Dermis microvascular lymphatic vessel endothelial cell (primary cell): ENCODE measurements at regions not wholly inside any gene's neighbourhood (a gene's known extent, or its start where the extent isn't known, plus 50 kb on each side); places are given as distances from the start of the nearest gene placed in this dataset.
"Not testable (repeated sequence)": the region's sequence is repeated elsewhere in the genome, so short reads cannot be mapped to it uniquely, and the experiment has no call there.

Experiments used
- DNase-seq, 2 donors: peaks; one replicate each; pipeline versions ENCODE4 v3.0.0 to v3.0.0-alpha.2; 2010; ENCODE audit warnings: low read depth in 2 of 2

- DNase-seq = no peak
These were observed 164.5 kb upstream of the AGR3 start for GRCh38 chr7:17046259-17046658.

GRCh38 chr7:17046666-17047065, 164.9 kb upstream of the AGR3 start:
- DNase-seq = no peak

DNA sequence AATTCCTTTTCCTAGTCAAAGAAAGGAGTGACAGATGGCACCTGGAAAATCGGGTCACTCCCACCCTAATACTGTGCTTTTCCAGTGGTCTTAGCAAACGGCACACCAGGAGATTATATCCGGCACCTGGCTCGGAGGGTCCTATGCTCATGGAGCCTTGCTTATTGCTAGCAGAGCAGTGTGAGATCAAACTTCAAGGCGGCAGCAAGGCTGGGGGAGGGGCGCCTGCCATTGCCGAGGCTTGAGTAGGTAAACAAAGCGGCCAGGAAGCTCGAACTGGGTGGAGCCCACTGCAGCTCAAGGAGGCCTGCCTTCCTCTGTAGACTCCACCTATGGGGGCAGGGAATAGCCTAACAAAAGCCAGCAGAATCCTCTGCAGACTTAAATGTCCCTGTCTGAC, 171.4 kb upstream of the AGR3 start:
- DNase-seq = not testable (repeated sequence)

- DNase-seq = no peak
These were observed 172.4 kb upstream of the AGR3 start for GRCh38 chr7:17054206-17054605.

GRCh38 chr7:17054836-17055235, 173.1 kb upstream of the AGR3 start:
- no peak for DNase-seq

DNA sequence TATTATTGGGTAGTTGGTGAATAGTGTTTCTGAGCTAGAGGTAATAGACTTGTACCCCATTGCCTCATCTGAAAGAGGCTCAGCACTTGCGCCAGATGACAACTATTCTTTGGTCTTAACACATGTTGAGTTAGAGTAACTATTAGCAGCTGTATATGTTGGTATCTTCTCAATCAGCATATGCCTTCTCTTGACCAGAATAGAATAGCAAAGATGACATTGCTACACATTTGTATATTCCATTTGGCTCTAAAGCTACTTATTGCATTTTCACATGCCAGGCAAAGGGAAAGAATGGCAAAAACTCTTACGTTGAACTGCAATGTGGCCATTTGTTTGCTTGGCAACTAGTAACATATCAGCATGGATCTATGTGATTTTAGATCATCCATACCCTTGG, 173.8 kb upstream of the AGR3 start:
- no peak for DNase-seq

- no peak for DNase-seq
These were observed 174.8 kb upstream of the AGR3 start for GRCh38 chr7:17056491-17057142.

GRCh38 chr7:17057143-17057509, 175.3 kb upstream of the AGR3 start:
- no peak for DNase-seq

- peak in 1 of 2 donors; percentile 66 for DNase-seq
These were observed 176.8 kb upstream of the AGR3 start for GRCh38 chr7:17058568-17058967.

DNA sequence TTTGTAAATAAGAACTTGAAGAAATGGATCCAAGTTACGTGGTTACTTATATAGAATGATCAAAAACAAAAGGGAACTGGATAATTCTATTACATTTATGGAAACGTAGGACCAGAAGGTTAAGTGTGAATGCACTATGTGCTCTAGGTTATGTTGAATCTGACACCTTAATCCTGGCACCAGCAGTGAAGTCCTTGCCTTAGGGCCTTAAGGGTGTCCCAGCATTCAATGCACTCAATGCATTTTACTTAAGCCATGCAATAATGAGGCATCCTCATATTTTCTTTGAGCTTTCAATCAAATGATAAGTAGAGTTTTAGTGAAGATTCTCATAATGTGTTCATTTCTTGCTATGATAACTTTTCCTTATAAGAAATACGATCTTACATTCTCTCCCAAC, 178.3 kb upstream of the AGR3 start:
- no peak for DNase-seq

GRCh38 chr7:17061443-17061842, 179.7 kb upstream of the AGR3 start:
- DNase-seq = no peak

DNA sequence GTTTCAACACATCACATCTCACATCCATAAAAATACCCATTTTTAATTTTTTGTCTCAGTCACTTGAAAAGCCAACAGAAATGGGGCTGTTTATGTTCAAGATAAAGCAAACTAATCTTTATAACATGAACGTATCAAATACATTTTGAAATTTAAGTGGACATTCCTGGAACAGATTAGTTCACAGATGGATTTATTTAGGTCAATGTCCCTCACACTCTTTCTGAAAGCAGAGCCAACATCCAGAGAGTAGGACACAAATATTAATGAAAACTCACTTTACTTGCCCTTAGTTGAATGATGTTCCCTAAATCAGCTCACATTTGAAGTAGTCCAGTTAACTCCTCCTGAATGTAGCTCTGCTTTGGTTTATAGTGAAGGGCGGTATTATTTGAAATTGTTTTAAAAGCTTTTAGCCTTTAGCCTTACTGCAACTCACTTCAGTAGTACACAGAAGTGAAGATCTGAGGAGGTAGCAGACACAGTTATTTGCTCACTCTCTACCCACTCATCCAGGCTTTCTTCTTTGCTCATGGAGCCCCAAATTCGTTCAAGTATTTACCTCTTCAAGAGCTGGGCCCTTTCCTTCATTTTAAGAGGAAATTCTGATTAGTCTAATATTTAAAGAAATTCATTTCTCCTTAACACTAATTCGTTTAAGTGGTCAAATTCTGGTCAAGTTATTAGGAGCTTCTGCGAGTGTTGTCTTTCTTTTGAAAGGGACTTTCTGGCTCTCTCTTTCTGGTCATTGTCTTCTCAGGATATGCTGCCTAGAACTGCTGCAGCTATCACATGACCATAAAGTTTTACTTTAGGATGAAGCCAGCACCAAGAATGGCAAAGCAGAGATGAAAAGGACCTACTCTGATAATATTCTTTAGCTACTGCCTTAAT, 180.6 kb upstream of the AGR3 start:
- DNase-seq = no peak

DNA sequence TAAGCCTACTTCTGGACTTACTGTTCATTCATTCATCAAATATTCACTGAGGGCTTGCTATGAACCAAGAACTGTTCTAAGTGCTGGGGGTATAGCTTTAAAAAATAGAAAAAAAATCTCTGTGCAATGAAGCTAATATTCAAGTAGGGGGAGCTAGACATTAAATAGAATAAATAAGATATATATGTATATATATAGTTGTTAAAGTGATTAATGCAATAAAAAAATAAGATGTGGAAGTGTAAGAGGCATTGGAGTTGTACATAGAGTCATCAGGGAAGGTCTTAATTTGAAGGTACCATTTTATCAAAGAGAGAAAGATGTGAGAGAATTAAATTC, 181.2 kb upstream of the AGR3 start:
- DNase-seq = peak in 1 of 2 donors; percentile 19

GRCh38 chr7:17067691-17068090, 185.9 kb upstream of the AGR3 start:
- no peak for DNase-seq

DNA sequence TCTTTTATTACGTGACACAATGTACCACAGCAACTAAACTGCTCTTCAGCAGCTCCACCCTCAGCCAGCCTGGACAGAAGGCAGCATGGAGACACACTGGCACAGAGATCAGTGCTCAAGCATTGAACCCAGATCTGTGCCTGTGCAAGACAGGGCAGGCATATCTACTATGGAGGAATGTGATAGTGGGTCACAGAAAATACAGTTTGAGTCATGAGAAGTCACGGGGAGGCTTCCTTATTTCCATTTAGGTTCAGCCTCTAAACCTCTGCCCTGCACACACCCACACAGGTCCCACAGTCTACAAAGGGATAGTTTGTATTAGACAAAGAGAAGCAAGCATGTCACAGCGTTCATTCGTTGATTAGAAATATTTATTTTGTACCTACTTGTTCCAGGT, 187.4 kb upstream of the AGR3 start:
- DNase-seq = no peak

- DNase-seq = no peak
These were observed 188.5 kb upstream of the AGR3 start for GRCh38 chr7:17070231-17070708.

GRCh38 chr7:17071866-17072265, 190.1 kb upstream of the AGR3 start:
- DNase-seq = no peak

- DNase-seq = no peak
These were observed 193.9 kb upstream of the AGR3 start for GRCh38 chr7:17075601-17076255.

DNA sequence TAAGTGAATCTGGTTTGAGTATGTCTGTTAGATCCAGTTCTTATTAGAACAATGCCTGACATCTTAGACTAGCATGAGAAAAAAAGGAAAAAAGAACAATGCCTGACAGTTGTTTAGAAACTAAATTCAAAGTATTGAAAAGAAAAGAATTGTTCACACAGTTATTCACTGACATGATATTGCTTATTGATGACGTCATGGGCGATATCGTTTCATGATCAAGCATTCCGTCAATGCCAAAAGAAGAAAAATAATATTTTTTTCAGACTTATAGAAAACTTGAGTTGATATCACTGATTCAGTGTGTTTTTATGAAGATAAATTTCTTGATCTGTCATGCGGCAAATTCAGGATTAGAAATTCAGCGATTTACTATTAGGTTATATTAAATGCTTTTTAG, 196.5 kb upstream of the AGR3 start:
- no peak for DNase-seq

DNA sequence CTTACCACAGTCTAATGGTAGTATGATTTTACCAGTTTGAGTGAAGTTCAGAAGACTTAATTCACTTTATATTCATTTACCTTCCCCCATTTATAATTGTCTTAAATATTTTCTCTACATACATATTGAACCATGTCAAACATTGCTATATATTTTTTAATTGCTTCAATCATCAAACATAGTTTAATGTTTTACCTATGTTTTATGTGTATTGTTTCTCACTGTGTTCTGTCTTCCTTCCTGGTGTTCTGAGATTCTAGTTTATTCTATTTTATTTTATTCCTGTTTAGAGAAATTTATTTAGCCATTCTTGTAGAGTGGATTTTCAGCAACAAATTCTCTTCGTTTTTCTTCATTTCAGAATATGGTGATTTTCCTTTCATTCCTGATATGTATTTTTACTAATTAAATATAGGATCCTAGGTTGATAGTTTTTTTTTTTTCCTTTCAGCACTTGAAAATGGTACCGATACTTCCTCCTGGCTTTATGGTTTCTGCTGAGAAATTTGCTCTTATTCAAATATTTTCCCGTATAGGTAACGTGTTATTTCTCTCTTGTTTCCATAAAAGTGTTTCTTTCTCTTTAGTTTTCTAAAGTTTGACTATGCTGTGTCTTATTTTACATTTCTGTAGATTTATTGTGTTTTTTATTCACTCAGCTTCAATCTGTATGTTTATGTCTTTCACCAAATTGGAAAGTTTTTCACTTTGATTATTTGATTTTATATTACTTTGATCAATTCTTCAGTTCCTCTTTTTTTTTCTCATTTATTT, 201.8 kb upstream of the AGR3 start:
- DNase-seq = no peak

DNA sequence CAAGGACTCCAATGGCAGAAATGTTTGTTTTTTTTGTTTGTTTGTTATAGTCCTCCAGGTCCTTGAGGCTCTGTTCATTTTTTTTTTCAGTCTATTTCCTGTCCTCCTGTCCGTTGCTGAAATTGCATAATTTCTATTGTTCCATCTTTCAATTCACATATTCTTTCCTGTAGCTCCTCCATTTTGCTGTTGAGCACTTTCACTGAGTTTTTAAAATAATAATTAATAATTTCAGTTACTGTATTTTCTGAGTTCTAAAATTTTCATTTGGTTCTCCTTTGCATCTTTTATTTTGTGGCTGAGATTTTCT, 202.3 kb upstream of the AGR3 start:
- no peak for DNase-seq

- DNase-seq = no peak
These were observed 203.4 kb upstream of the AGR3 start for GRCh38 chr7:17085186-17085585.
